ENCODE measurements at regions not wholly inside any gene's neighbourhood (a gene's known extent, or its start where the extent isn't known, plus 50 kb on each side); places are given as distances from the start of the nearest gene placed in this dataset.

DNA sequence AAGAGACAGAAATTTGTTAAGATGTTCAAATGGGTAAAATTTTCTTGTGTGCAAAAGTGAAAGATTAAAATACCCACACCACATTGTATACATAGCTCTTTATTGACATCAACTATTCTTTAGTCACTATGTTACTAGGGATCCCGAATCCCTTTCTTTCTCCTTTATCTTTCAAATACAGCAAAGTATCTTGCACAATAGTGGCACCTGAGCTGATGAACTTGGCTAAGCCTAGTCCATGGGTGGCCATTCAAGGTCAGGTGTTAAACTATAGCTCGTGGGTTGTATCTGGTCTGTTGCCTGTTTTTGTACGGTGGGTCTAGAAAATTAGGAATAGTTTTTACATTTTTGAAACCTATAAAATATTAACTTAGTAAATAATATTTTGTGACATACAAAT, 210.9 kb downstream of the SLITRK6 start:
- POLR2A ChIA-PET (ENCODE audit: unreplicated experiment), result no interaction called here
- H3K36me3 ChIP-seq (ENCODE audit: low read depth), result no peaks in the 10 kb centered on the region
- no peaks in the 10 kb centered on the region for H3K27me3 ChIP-seq (ENCODE audit: insufficient read depth, low read depth)
- H3K79me2 ChIP-seq (ENCODE audit: low read depth), result no peaks in the 10 kb centered on the region
- no peak overlapping the region for H2AFZ ChIP-seq
- H4K20me1 ChIP-seq (ENCODE audit: insufficient read depth), result no peaks in the 10 kb centered on the region
- H3K9me2 ChIP-seq (ENCODE audit: insufficient read depth), result no peaks in the 10 kb centered on the region; the same call in 1 of the 2 replicates
- peaks cover 7% of the 10 kb centered on the region; the same call in 1 of the 2 replicates for H3K4me1 ChIP-seq (replicated peaks; ENCODE audit: insufficient read depth)
- TF ChIP-seq, protein P1, sequence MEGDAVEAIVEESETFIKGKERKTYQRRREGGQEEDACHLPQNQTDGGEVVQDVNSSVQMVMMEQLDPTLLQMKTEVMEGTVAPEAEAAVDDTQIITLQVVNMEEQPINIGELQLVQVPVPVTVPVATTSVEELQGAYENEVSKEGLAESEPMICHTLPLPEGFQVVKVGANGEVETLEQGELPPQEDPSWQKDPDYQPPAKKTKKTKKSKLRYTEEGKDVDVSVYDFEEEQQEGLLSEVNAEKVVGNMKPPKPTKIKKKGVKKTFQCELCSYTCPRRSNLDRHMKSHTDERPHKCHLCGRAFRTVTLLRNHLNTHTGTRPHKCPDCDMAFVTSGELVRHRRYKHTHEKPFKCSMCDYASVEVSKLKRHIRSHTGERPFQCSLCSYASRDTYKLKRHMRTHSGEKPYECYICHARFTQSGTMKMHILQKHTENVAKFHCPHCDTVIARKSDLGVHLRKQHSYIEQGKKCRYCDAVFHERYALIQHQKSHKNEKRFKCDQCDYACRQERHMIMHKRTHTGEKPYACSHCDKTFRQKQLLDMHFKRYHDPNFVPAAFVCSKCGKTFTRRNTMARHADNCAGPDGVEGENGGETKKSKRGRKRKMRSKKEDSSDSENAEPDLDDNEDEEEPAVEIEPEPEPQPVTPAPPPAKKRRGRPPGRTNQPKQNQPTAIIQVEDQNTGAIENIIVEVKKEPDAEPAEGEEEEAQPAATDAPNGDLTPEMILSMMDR (conservative IDR thresholded peaks at IDR 0.05), result no peak
- no peak for TF ChIP-seq EZH2 (IDR thresholded peaks at IDR 0.05; ENCODE audit: low read depth)
- no peak overlapping the region for H3K27ac ChIP-seq
- DNase-seq, result no peak
- BruUV-seq (replicated peaks), result no TSS peak
- intact Hi-C loops (cut with micrococcal nuclease; ENCODE audit: unreplicated experiment), result no loop called here
- H3K4me2 ChIP-seq, result no peak overlapping the region
- CTCF ChIA-PET, result no interaction called here
- no peaks in the 10 kb centered on the region; the same call in 1 of the 2 replicates for H3K9me3 ChIP-seq (ENCODE audit: insufficient read depth, low read depth)
- peaks cover 17% of the 10 kb centered on the region for H3F3A ChIP-seq (ENCODE audit: insufficient read depth, low read depth)
- H3K4me3 ChIP-seq, result no peak overlapping the region

DNA sequence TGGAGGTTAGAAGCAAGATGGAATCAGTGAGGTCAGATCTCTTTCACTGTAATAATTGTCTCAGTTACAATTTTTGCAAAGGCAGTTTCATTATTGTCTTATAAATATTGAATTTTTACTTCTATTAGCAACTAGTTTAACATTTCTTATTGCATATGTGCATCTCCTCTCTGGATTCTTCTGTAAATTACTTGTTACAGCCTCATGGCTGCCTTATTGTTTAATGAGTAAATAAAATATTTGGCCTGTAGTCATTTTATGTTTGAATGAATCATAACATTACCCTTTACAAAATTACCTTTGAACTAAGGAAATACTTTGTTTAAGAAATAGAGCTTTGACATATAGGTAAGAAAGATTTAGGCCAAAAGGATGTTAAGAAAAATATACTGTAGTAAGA, 212.4 kb downstream of the SLITRK6 start:
- BruUV-seq (replicated peaks), result no TSS peak
- H3K4me1 ChIP-seq (replicated peaks; ENCODE audit: insufficient read depth), result peaks cover 7% of the 10 kb centered on the region; the same call in 1 of the 2 replicates
- H3K9me3 ChIP-seq (ENCODE audit: insufficient read depth, low read depth), result no peaks in the 10 kb centered on the region; the same call in 1 of the 2 replicates
- H3K79me2 ChIP-seq (ENCODE audit: low read depth), result no peaks in the 10 kb centered on the region
- peak overlapping the region; percentile 48 for H3K27ac ChIP-seq
- no peak for DNase-seq
- no peak overlapping the region for H2AFZ ChIP-seq
- H3K36me3 ChIP-seq (ENCODE audit: low read depth), result no peaks in the 10 kb centered on the region
- intact Hi-C loops (cut with micrococcal nuclease; ENCODE audit: unreplicated experiment), result loop anchor here (2.0 kb wide), 1 partner anchor 212 kb away; the partner anchor contains the start of gene SLITRK6
- CTCF ChIA-PET, result no interaction called here
- no peaks in the 10 kb centered on the region for H3K9me2 ChIP-seq (ENCODE audit: insufficient read depth)
- no peak overlapping the region for H3K4me3 ChIP-seq
- H4K20me1 ChIP-seq (ENCODE audit: insufficient read depth), result no peaks in the 10 kb centered on the region
- H3K27me3 ChIP-seq (ENCODE audit: insufficient read depth, low read depth), result no peaks in the 10 kb centered on the region
- TF ChIP-seq, protein P1 (conservative IDR thresholded peaks at IDR 0.05), result no peak
- TF ChIP-seq EZH2 (IDR thresholded peaks at IDR 0.05; ENCODE audit: low read depth), result no peak
- H3F3A ChIP-seq (ENCODE audit: insufficient read depth, low read depth), result peaks cover 17% of the 10 kb centered on the region
- no peak overlapping the region for H3K4me2 ChIP-seq
- POLR2A ChIA-PET (ENCODE audit: unreplicated experiment), result no interaction called here

DNA sequence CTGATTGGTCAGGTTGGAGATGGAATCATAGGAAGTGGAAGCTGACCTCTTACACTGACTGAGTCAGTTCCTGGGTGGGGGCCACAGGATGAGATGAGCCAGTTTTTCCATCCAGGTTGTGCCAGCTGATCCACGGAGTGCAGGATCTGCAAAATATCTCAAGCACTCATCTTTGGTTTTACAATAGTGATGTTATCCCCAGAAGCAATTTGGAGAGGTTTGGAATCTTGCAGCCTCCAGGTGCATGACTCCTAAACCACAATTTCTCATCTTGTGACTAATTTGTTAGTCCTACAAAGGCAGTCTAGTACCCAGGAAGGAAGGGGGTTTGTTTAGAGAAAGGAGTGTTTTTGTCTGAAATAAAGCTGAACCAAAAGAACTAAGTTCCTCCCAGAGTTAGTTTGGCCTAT, 212.8 kb downstream of the SLITRK6 start:
- Histone ChIP-seq H4K20me1 (ENCODE audit: insufficient read depth) (no peaks in the 10 kb centered on the region), H2AFZ (no peak overlapping the region), H3K4me1 (replicated peaks; ENCODE audit: insufficient read depth) (peaks cover 7% of the 10 kb centered on the region; the same call in 1 of the 2 replicates), H3K4me3 (no peak overlapping the region), H3K27me3 (ENCODE audit: insufficient read depth, low read depth) (no peaks in the 10 kb centered on the region), H3K9me3 (ENCODE audit: insufficient read depth, low read depth) (no peaks in the 10 kb centered on the region; the same call in 1 of the 2 replicates), H3K36me3 (ENCODE audit: low read depth) (no peaks in the 10 kb centered on the region), H3K4me2 (no peak overlapping the region), H3K9me2 (ENCODE audit: insufficient read depth) (no peaks in the 10 kb centered on the region), H3K79me2 (ENCODE audit: low read depth) (no peaks in the 10 kb centered on the region), H3F3A (ENCODE audit: insufficient read depth, low read depth) (peaks cover 17% of the 10 kb centered on the region), H3K27ac (peak overlapping the region; percentile 48)
- ChIA-PET POLR2A (ENCODE audit: unreplicated experiment) (no interaction called here), CTCF (no interaction called here)
- DNase-seq, result peak; percentile 73 to 74
- intact Hi-C loops (cut with micrococcal nuclease; ENCODE audit: unreplicated experiment), result loop anchor here (2.0 kb wide), 1 partner anchor 212 kb away; the partner anchor contains the start of gene SLITRK6
- TF ChIP-seq EZH2 (IDR thresholded peaks at IDR 0.05; ENCODE audit: low read depth), result no peak
- TF ChIP-seq, protein P1 (conservative IDR thresholded peaks at IDR 0.05), result no peak
- BruUV-seq (replicated peaks), result no TSS peak

All from PC-9 (cell line).